KOPT-K1 (cell line): ENCODE measurements at regions not wholly inside any gene's neighbourhood (a gene's known extent, or its start where the extent isn't known, plus 50 kb on each side); places are given as distances from the start of the nearest gene placed in this dataset.

Experiments
- H3K27ac ChIP-seq: fragments of 200-600 bp; sonication (generic); 2 replicates; pipeline ENCODE4 v1.5.1; 2016; ENCODE audit warnings: antibody characterized with exemption, mild to moderate bottlenecking, low read depth, low read length; ENCODE audit not compliant: poor library complexity, severe bottlenecking
- H3K36me3 ChIP-seq: fragments of 200-600 bp; sonication (generic); 2 replicates; pipeline ENCODE4 v1.5.1; 2017; ENCODE audit warnings: antibody characterized with exemption, mild to moderate bottlenecking, low read length, moderate library complexity; ENCODE audit not compliant: insufficient read depth
- H3K9me3 ChIP-seq: fragments of 200-600 bp; sonication (generic); 2 replicates; pipeline ENCODE4 v1.5.1; 2017; ENCODE audit warnings: antibody characterized with exemption, low read length, mild to moderate bottlenecking; ENCODE audit not compliant: insufficient read depth, poor library complexity, severe bottlenecking

- H3K36me3 ChIP-seq = no peaks in the 10 kb centered on the region
- H3K27ac ChIP-seq = no peak overlapping the region
- H3K9me3 ChIP-seq = peaks cover 17% of the 10 kb centered on the region
These were observed 361.2 kb downstream of the PIK3R1 start for GRCh38 chr5:68576805-68577204.

DNA sequence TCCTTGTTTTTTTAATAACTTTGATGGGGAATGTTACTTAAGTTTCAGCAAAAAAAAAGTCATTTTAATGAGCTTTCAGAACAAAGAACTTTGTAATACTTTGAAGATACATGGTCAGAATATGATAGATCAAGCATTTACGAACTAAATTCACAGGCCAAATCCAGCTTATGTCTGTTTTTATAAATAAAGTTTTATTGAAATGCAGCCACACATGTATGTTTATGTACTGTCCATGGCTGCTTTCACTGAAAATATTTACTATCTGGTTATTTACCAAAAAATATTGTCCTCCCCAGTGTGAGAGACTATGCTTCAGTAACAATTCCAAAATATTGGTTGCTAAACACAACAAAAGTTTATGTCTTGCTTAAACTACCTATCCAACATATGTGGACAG lies 366.7 kb downstream of the PIK3R1 start:
- Histone ChIP-seq H3K9me3 (peaks cover 3% of the 10 kb centered on the region), H3K36me3 (no peaks in the 10 kb centered on the region), H3K27ac (no peak overlapping the region)

- Histone ChIP-seq H3K36me3 (no peaks in the 10 kb centered on the region), H3K27ac (no peak overlapping the region), H3K9me3 (no peaks in the 10 kb centered on the region)
These were observed 371.6 kb downstream of the PIK3R1 start for GRCh38 chr5:68587171-68587570.

DNA sequence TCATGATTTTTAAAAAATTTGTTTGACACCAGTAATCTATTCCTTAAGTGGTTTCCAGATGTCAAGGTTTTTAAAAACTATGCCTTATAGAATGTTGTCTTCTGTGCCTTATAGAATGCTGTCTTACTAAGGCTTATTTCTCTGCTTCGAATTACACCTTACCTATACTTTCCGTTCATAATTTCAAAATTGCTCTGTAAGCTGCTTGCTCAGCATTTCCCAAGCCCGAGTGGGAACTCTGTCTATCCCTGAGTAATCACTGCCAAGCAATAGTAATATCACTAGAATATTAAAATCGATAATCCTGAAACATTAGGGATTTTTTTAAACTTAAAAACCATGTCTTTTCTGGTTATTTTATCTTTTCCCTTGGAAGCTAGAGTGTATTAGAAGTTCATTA lies 376.3 kb downstream of the PIK3R1 start:
- Histone ChIP-seq H3K27ac (no peak overlapping the region), H3K36me3 (no peaks in the 10 kb centered on the region)

DNA sequence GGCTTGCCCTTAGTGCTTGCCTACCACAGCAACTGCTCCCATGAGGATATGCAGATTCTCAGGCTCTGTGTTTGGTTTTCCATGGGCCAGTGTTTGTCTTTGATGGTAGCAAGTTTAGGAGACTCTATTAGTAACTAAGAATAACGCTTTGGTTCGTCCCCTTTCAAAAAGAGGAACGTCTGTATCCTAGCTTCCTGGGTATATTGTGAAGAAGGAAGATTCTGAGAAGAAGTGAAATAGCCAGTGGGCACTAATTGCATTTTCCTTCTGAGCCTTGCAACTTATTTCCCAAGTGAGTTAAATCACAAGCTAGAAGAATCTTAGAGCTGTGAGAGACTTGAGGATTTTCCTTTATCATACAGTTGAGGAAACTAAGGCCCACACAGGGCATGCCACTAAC lies 376.8 kb downstream of the PIK3R1 start:
- no peak overlapping the region for H3K27ac ChIP-seq
- H3K36me3 ChIP-seq = no peaks in the 10 kb centered on the region
- H3K9me3 ChIP-seq = peaks cover 7% of the 10 kb centered on the region

More for the DNA sequence above, 376.3 kb downstream of the PIK3R1 start:
- H3K9me3 ChIP-seq = peaks cover 7% of the 10 kb centered on the region

GRCh38 chr5:68593211-68593671 lies 377.7 kb downstream of the PIK3R1 start:
- Histone ChIP-seq H3K36me3 (no peaks in the 10 kb centered on the region), H3K9me3 (peaks cover 7% of the 10 kb centered on the region)

DNA sequence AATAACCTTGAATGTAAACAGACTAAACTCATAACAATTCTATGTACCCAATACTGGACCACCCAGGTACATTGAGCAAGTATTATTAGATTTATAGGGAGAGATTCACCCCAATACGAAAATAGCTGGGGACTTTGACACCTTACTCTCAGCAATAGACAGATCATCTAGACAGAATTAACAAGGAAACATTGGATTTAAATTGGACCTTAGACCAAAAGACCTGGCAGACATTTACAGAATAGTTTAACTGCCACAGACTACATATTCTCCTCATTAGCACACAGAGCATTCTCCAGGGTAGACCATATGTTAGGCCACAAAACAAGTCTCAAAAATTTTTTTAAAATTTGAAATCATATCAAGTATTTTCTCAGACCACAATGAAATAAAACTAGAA lies 397.4 kb downstream of the PIK3R1 start:
- no peak overlapping the region for H3K27ac ChIP-seq

More at GRCh38 chr5:68593211-68593671, 377.7 kb downstream of the PIK3R1 start:
- H3K27ac ChIP-seq = no peak overlapping the region

DNA sequence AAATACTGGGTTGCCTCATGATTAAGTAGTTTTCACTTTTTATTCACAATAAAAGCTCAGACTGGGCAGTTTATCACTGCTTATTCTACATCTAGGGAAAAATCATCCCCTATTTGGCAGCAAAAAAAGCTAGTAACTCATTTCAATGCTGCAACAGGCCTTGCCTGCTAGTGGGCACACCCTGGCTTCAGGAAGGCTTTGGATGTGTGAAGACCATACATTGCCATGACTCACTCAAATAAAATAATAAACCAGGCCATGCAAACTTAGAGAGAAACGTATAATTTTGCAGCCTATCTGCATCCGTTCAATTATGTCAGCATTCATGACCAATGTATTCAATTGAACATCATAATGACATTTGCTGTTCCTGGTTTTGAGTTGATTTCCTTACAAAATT lies 402.9 kb downstream of the PIK3R1 start:
- Histone ChIP-seq H3K27ac (no peak overlapping the region), H3K9me3 (no peaks in the 10 kb centered on the region), H3K36me3 (no peaks in the 10 kb centered on the region)

More for the DNA sequence above, 397.4 kb downstream of the PIK3R1 start:
- peaks cover 23% of the 10 kb centered on the region for H3K9me3 ChIP-seq
- H3K36me3 ChIP-seq = no peaks in the 10 kb centered on the region

- H3K9me3 ChIP-seq = no peaks in the 10 kb centered on the region
- no peak overlapping the region for H3K27ac ChIP-seq
- no peaks in the 10 kb centered on the region for H3K36me3 ChIP-seq
These were observed 411.4 kb downstream of the PIK3R1 start for GRCh38 chr5:68627001-68627400.

GRCh38 chr5:68628082-68628814 lies 412.7 kb downstream of the PIK3R1 start:
- no peaks in the 10 kb centered on the region for H3K36me3 ChIP-seq
- no peaks in the 10 kb centered on the region for H3K9me3 ChIP-seq

DNA sequence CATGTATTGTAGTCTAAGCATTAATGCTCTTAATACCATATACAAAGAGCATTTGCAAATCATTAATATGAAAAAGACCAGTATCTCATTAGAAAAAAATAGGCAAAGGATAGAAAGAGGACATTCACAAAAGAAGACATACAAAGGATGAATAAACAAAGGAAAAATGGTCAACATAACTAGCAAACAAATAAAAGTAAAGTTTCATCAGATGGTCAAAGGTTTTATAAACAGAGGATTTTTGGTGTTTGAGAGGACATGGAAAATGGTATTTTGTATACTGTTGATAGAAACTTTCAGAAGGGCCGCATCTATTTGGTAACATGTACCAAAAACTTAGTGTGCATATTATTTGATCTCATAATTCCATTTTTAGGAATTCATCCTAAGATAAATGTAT lies 414.8 kb downstream of the PIK3R1 start:
- Histone ChIP-seq H3K27ac (no peak overlapping the region), H3K36me3 (no peaks in the 10 kb centered on the region), H3K9me3 (no peaks in the 10 kb centered on the region)

More at GRCh38 chr5:68628082-68628814, 412.7 kb downstream of the PIK3R1 start:
- H3K27ac ChIP-seq = no peak overlapping the region

DNA sequence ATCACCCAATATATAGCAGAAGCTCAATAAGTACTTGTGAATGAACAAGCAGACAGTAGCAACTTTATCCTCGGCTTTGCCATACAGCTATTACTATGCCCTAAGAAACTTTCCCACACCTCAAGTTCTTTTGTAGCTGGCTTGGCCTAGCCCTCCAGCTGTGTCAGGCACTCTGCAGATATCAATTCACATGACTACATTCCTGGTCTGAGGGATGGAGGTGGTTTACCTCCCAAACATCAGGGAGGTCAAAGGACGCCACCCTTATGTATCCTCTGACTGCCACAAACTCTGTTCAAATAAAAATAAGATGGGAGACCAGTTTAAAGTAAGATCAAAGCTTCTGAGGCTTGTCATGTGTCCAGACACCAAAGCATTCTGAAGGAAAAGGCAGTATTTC lies 416.3 kb downstream of the PIK3R1 start:
- Histone ChIP-seq H3K9me3 (no peaks in the 10 kb centered on the region), H3K36me3 (no peaks in the 10 kb centered on the region), H3K27ac (no peak overlapping the region)

GRCh38 chr5:68641211-68641610 lies 425.7 kb downstream of the PIK3R1 start:
- no peak overlapping the region for H3K27ac ChIP-seq
- no peaks in the 10 kb centered on the region for H3K9me3 ChIP-seq
- H3K36me3 ChIP-seq = no peaks in the 10 kb centered on the region

DNA sequence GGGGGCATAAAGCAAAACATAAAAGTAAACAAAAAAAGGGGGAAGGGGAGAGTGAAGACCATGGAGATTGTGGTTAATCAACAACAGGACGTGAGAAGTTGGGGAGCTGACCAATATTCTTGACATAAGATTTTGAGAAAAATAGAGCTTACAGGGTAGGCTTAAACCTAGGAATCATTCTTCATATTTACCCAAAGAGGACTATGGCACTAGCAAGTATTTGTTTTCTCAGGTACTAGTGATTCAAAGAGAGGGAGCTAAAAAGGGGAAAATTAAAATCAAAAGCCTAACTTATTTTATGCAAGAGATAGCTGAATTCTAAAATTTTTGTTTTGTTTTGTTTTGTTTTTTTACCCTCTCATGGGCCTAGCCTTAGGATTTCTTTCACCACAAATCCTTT lies 427.5 kb downstream of the PIK3R1 start:
- no peaks in the 10 kb centered on the region for H3K9me3 ChIP-seq
- H3K27ac ChIP-seq = no peak overlapping the region
- no peaks in the 10 kb centered on the region for H3K36me3 ChIP-seq

GRCh38 chr5:68644971-68645370 lies 429.4 kb downstream of the PIK3R1 start:
- Histone ChIP-seq H3K9me3 (no peaks in the 10 kb centered on the region), H3K27ac (no peak overlapping the region), H3K36me3 (no peaks in the 10 kb centered on the region)

- Histone ChIP-seq H3K36me3 (no peaks in the 10 kb centered on the region), H3K9me3 (no peaks in the 10 kb centered on the region), H3K27ac (no peak overlapping the region)
These were observed 430.6 kb downstream of the PIK3R1 start for GRCh38 chr5:68646144-68646543.
